ENCODE measurements at regions not wholly inside any gene's neighbourhood (a gene's known extent, or its start where the extent isn't known, plus 50 kb on each side); places are given as distances from the start of the nearest gene placed in this dataset.

DNA sequence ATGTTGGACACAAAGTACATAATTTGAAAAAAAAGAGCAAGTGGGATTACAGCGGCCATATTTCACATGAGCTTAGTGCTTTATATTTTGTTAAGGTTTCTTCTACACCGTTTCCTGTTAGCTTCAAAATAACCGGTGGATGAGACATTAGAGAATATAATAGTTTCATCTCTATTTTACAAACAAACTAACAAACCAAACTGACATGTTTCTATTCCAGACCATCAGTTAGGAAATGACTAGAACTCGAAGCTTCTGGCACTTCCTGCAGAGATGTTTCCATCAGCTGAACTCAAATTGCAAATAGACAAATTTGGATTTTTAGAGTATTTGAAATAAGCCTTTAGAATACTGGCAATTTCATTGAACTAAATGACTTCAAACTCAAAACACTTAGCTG, 86.5 kb downstream of the MTRR start:
- no peak for DNase-seq

DNA sequence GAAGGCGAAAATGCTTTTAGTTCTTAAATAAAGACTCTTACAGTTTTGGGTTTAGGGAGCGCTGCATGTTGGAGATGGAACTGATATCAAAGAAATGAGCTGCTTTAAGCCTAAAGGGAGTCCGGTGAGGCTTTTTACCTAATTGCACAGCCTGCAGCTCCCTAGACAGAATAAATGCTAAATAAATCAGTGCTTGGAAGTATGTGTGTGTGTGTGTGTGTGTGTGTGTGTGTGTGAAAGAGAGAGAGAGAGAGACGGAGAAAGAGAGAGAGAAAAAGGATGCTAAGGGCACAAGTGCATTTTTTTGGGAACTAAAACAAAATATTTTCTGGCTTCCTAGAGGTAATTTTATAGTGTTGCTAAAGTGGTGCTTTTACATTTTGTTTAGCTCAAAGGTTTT, 88.4 kb downstream of the MTRR start:
- DNase-seq, result no peak

DNA sequence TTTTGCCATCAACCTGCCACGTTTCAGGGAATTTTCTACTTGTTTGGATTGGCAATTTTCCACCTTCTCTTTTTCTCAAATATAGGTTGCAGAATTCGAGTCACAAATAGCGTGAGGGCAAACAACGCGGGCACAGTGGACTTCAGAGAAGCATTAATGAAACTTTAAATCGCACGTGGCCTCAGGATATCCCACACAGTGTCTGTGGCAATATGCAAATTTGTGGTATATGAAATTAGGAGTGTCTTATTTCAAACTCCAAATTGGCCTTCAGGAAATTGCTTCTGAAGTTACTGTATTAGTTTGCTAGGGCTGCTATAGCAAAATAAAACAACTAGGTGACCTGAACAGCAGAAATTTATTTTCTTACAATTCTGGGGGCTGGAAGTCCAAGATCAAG, 91.2 kb downstream of the MTRR start:
- no peak for DNase-seq

DNA sequence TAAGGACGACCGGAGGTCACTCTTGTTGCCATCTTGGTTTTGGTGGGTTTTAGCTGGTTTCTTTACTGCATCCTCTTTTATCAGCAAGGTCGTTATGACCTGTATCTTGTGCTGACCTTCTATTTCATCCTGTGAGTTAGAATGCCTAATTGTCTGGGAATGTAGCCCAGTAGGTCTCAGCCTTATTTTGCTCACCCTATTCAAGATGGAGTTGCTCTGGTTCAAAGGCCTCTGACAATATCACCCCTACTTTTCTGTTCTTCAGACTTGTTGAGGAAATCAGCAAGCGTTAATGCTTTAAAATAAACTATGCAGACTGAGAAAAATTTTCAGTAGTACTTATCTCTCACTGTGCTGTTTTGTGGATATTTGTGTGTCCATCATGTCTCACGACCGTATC, 92.6 kb downstream of the MTRR start:
- DNase-seq, result no peak

DNA sequence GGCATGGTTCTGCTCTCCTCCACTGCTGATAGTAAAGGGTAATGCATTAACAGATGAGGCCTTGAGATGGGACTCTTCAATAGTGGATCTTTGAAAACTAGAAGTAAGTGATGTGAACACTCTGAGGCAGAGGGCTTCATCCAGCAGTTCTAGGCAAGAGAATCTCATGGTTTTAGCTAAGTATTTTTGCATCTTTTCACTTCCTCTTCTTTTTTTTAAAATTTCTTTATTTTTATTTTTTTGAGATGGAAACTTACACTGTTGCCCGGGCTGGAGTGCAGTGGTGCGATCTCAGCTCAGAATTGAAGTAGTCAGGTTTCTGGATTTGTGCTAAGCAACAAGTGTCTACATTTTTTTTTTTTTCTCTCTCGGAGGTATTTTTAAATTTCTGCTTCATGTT, 101.9 kb downstream of the MTRR start:
- DNase-seq, result no peak

DNA sequence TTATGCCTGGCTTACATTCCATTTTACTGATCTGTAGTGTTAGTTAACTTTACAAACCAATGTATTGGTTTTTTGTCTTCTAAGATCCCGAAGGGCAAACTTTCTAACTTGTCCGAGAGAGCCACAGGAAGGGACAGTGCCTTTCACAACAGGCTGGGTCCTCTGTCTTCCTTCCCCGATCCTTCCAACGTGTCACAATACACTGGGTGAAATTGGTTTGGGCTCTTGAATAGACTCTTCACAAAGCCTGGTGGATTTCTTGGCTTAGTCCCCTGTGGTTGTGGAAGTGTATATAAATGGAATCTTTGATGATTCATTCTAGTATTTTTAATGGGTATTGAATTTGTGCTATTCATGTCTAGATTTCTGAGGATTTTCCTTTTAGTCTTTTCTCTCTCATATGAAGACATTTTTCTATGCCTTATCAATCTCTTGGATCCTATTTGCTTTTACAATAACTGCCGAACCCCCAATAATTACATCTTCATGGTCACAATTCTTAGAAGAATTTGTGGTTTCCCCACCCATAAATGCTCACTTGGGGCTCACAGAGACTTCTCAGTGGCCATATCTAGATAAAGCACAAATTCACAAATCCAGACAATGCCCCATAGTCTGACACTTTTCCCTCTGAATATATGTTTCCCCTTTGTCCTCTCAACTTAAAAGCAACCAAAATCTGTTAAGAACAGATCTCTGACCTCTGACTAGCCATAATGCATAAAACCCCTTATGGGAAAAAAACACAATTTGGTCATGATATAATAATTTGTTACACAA, 107.7 kb downstream of the MTRR start:
- DNase-seq, result no peak

DNA sequence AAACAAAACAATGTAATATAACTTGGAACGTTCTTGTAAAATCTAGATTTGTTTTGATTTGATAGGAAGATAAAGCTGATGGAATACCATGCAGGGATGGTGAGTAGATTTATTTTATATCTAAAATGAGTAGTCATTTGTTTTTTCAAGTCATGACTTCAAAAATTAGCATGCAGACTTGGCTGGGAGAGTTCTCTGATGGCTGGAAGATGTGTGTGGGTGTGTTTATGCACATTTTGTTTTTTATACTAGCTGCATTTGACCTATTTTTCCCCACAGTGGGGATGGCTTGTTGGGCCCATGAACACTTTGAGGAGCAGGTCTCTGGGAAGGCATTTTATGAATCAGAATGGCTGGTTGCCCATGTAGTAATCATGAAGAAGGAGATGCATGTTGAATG, 109.2 kb downstream of the MTRR start:
- no peak for DNase-seq

DNA sequence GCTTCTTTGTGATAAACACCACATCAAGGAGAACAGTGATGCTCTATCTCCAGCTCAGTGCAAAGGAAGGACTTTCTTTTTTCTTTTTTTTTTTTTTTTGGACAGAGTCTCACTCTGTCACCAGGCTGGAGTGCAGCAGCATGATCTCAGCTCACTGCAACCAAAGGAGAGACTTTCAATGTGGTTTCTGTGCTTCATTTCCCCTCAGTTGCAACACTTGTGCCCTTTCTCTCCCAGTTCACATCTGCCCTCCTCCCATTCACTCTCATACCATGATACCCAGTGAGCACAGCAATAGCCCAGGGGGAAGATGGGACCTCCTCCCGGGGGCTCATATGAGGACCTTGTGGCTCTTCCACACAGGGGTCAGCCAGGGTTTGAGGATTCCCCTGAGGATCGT, 110.0 kb downstream of the MTRR start:
- DNase-seq, result no peak

DNA sequence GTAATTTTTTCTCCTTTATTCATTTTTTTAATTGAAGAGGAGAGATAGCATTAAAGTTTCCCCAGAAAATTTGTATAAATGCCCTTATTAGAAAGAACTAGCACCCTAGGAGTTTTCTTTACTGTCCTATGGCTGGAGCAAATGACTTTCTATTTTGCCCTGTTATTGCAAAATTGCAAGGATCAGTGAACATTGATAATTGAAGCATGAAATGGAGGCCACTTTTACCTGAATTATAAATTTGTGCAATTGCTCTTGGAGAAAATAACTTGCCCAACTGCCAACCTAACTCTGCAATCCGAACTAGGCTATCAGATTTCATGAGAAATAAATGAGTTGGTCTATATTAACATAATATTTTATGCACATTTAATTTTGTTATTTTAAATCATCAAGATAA, 111.9 kb downstream of the MTRR start:
- DNase-seq, result no peak

DNA sequence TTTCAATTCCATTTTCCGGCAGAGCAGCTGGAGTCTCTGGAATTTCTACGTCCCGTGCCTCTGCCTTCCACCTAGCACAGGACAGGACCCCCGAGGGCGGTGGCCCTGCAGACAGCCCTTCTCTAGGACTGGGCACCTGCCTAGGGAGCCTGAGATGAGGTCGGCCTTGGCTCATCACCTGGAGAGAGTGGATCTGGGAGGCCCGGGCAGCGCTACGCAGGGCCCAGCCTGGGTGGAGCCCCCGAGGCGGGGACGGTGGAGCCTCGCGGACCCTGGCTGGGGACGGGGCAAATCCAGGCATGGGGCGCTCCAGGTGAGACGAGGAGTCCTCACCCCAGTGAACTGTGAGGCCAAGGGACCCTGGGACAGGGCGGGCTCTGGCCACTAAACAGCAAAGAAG, 114.5 kb downstream of the MTRR start:
- DNase-seq, result no peak

DNA sequence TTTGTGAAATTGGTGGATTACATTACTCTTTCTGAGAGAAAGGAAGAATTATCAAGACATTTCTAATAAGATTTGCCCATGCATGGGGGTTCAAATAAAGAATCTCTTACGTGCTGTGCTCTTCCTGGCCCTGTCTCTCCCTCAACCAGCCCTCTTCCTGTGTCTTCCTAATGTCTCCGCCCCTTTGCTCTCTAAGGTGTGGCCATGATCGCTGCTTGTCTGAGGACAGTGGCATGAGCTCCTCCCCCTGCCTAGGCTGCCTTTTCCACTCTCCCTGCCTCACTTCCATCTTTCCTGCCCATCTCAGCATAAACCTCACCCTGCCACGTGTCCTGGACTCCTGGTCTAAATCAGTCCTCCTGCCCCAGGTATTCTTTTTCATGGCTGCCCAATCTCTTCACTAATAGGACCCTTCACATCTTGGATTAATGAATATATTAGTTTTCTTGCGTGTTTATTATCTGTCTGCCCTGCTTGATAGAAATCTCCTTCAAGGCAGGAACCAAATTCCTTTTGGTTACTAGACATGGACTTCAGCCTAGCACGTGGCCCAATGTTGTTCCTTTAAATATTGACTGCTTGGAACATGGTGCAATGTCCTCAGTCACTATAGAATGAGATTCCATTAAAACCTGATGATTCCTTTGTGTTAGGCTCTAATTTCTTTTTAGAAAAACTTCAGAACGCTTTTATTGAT, 122.3 kb downstream of the MTRR start:
- DNase-seq, result no peak

DNA sequence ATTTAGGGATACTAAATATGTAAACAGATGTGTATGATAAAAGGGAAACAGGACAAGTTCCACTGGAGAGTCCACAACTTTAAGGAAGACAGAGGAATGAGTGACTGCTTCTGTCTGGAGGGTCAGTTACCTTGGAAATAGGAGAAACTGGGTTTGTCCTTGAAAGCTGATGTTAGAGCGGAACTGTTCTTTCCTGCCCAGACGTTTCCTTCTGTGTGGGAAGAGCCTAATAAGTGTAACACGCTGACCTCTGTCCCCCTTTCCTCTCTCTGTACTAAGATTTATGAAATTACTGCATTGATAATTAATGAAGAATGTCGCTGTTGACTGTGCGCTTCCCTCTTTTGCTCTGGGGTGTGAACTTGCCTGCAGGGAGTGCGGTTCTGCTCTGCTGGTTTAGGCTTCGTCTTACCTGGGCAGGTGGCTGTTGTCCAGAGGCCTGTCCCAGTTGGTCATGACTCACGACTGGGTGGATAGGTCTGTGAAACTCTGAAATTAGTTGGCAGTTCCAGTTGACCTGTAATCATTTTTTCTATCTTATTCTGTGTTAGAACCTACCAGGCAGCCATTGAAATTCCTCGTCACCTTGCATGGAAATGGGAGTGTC, 126.8 kb downstream of the MTRR start:
- DNase-seq, result no peak

DNA sequence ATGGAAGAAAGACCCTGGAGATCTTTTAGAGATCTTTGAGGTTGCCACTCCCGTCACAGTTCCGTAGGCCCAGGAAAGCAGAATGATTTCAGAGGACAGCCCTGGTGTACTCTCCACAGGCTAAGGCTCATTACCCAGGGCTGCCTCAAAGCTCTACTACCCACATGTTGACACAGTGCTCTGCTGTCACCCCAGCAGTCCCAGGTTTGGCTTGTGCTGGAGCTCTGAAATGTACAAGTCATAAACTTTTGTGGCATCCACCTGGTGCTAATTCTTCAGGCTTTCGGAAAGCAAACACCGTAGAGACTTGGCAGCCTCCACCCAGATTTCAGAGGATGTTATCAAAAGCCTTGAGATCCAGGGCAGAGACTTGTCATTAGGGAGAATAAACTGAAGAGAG, 136.5 kb downstream of the MTRR start:
- DNase-seq, result no peak

DNA sequence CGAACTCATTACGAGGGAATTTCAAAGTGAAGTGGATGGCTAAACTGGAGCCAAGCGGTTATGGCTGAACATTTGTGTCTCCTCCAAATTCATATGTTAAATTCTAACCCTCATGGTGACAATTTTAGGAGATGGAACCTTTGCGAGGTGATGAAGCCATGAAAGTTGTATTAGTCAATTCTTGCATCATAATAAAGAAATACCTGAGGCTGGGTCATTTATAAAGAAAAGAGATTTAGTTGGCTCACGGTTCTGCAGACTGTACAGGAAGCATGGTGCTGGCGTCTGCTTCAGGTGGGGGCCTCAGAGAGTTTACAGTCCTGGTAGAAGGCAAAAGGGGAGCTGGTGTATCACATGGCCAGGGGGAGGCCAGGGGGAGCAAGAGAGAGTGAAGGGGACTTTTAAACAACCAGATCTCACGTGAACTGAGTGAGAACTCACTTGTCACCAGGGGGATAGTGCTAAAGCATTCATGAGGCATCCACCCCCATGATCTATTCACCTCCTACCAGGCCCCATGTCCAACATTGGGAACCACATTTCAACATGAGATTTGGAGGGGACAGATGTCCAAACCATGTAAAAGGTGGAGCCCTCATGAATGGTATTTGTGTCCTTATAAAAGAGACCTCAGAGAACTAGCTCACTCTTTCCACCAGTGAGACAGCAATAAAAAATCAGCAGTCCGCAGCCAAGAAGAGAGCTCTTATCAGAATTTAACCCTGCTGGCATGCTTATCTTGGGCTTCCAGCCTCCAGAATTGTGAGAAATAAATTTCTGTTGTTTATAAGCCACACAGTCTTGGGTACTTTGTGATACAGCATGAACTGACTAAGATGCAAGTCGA, 143.4 kb downstream of the MTRR start:
- DNase-seq, result no peak

DNA sequence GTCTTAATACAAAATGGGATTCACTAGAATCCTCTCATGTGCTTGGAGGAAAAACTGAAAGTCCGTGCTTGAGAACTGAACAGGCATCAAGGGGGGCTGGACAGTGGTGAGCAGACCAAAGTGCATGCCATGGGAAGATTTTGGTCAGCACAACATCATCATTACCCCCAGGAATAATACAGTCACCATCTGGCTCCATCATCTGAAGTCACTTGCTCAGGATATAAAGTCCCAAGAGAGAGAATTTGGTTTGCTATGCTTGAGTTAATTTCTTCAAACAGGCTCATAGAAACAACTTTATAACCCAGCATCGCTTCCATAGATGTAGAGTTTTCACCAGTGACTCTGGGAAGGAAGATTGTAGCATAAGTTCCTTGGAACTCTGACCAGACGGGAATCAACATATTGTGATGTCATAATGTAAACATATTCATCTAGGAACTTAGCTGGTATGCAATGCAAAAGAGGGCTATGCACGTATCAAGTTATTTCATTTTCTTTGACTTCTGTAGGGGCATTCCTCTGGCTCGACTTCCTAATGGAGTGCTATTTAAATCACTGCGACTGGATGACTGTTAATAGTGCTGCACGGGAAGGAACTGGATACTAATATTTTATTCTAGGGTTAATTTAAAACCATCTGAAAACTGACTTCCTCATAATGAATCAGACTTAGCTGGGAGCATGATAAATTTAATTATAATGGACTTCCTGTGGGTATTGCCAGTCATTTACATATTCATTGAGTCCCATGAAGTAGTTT, 145.2 kb downstream of the MTRR start:
- DNase-seq, result no peak

DNA sequence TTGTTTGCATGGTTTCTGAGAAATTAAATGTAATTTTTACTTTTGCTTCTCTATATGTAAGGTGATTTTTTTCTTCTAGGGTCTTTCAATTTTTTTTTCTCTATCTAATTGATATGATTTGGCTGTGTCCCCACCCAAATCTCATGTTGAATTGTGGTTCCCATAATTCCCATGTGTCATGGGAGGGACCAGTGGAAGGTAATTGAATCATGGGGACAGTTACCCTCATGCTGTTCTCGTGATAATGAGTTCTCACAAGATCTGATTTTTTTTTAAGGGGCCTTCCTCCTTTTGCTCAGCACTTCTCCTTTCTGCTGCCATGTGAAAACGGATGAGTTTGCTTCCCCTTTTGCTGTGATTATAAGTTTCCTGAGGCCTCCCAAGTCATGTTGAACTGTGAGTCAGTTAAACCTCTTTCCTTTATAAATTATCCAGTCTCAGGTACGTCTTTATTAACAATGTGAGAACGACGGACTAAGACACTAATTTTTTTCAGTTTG, 150.8 kb downstream of the MTRR start:
- no peak for DNase-seq

DNA sequence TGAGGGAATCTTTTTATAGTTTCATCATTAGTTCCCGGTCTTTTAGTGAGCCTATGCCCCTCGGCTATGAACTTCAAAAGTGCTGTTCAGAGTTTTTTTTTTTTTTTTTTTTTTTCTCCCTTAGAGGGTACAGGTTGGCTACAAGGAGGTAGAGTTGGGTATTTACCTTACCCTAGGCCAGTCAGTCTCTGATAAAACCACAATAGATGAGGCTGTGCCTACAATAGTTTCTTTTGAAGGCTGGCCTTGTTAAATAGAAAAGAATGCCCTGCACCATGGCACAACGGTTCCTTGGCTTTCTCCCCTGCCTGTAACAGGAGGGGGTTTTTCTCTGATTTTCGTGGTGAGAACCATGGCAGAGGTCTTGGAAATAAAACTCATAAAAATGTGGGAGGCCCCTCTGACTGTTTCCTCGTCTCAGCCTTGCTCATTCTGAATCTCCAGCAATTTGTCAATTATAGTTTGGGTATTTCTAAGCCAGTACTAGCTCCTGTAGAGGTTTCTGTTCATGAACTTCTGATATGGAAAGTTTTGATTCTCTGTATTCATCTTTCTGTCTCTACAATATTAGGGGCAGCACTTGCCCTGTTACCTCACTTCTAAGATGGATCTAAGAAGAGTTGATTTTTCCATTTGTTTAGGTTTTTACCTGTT, 152.0 kb downstream of the MTRR start:
- no peak for DNase-seq

DNA sequence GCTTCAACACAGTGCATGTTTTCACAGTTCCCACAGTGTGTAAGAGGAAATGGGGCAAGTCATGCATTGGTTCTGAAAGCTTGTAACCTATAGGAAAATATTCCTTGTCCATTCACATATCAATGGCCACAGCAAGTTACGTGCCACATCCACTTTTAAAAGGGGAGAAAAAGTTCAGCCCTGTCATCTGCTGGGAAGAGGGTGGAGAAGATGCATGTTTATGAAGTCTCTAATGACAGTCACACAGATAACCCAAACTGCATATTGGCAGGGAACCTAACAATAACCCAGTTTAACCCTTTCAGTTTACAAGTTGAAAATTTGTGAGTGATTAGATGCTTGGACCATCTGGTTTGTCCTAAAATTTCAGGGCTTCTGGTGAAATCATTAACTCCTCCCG, 159.3 kb downstream of the MTRR start:
- DNase-seq, result no peak

DNA sequence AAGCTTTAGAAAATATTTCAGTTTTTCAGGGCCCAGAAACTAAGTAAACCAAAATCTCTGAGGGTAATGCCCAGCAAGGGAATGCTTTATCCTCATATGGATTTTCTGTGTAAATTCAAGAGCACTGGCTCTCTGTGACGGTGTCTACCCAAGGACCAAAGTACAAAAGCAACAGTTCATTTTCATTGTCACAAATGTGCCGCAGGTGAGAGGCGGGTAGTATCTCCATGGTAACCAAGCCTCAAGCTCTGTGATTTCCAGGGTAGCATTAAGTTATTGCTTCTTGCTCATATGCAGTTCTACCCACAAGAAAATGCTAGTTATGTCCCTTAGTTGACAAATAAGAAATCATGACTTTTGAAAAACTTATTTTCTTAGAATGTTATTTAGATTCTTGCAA, 164.3 kb downstream of the MTRR start:
- no peak for DNase-seq

DNA sequence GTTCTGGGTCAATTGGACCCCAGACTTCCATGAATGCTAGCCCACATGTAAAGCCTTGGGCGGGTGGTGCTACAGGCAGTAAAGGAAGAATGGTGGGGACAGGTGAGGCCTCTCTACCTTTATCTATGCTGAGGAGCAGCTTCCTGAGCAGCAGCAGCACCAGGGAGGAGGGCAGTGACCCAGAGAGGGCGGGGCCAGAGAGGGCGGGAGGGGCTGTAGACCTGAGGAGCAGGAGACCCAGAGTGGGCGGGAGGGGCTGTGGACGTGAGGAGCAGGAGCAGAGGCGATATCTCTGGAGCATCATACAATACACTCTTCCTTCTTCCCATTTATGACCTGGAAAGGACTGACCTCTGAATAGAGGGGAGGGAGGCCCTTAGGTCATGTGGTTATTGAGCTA, 165.9 kb downstream of the MTRR start:
- no peak for DNase-seq

DNA sequence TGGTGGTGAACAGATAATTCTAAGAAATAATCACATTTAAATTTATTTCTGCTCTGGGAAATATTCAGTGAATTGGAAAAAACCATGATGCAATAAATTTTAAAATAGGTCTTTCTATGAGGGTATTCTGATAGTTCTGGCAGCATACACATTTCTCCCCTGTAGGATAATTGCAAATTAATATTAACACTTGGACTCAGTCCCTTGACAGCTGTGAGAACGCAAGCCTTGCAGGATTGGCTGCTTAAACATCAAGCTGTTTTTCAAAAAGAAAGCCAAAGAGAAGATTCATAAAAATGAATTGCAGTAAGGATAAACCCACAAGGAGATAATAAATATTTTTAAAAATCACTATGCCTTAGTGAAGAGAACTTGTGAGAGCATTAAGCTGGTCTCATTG, 180.0 kb downstream of the MTRR start:
- DNase-seq, result no peak
